ENCODE measurements at regions not wholly inside any gene's neighbourhood (a gene's known extent, or its start where the extent isn't known, plus 50 kb on each side); places are given as distances from the start of the nearest gene placed in this dataset.

- TF ChIP-seq, protein P1, sequence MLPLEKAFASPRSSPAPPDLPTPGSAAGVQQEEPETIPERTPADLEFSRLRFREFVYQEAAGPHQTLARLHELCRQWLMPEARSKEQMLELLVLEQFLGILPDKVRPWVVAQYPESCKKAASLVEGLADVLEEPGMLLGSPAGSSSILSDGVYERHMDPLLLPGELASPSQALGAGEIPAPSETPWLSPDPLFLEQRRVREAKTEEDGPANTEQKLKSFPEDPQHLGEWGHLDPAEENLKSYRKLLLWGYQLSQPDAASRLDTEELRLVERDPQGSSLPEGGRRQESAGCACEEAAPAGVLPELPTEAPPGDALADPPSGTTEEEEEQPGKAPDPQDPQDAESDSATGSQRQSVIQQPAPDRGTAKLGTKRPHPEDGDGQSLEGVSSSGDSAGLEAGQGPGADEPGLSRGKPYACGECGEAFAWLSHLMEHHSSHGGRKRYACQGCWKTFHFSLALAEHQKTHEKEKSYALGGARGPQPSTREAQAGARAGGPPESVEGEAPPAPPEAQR (CRISPR knock-in tag; IDR thresholded peaks at IDR 0.05): no peak
- TF ChIP-seq NFYB (CRISPR knock-in tag; conservative IDR thresholded peaks at IDR 0.05; ENCODE audit: low read depth) (no peak), E2F5 (CRISPR knock-in tag; IDR thresholded peaks at IDR 0.05) (no peak), KAT7 (CRISPR knock-in tag; IDR thresholded peaks at IDR 0.05; ENCODE audit: borderline replicate concordance) (no peak), MLX (CRISPR knock-in tag; IDR thresholded peaks at IDR 0.05) (no peak), GRHL2 (CRISPR knock-in tag; IDR thresholded peaks at IDR 0.05; ENCODE audit: insufficient replicate concordance, severe bottlenecking) (no peak), ZNF532 (CRISPR knock-in tag; IDR thresholded peaks at IDR 0.05; ENCODE audit: borderline replicate concordance) (no peak), SOX15 (CRISPR knock-in tag; IDR thresholded peaks at IDR 0.05) (no peak), ELF4 (CRISPR knock-in tag; IDR thresholded peaks at IDR 0.05; ENCODE audit: low read depth) (no peak), NFATC4 (CRISPR knock-in tag; IDR thresholded peaks at IDR 0.05) (no peak)
- TF ChIP-seq, protein P2, sequence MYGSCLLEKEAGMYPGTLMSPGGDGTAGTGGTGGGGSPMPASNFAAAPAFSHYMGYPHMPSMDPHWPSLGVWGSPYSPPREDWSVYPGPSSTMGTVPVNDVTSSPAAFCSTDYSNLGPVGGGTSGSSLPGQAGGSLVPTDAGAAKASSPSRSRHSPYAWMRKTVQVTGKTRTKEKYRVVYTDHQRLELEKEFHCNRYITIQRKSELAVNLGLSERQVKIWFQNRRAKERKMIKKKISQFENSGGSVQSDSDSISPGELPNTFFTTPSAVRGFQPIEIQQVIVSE (CRISPR knock-in tag; IDR thresholded peaks at IDR 0.05; ENCODE audit: borderline replicate concordance): no peak
- TF ChIP-seq, protein P3, sequence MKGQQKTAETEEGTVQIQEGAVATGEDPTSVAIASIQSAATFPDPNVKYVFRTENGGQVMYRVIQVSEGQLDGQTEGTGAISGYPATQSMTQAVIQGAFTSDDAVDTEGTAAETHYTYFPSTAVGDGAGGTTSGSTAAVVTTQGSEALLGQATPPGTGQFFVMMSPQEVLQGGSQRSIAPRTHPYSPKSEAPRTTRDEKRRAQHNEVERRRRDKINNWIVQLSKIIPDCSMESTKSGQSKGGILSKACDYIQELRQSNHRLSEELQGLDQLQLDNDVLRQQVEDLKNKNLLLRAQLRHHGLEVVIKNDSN (CRISPR knock-in tag; IDR thresholded peaks at IDR 0.05): no peak
Observed at GRCh38 chr10:124184208-124184830, 90.9 kb upstream of the CHST15 start (continued).

GRCh38 chr10:124183617-124184016 is 90.2 kb upstream of the CHST15 start:
- DNase-seq (ENCODE audit: low spot score) (no peak), ATAC-seq (no peak)
- ChIA-PET POLR2A (no interaction called here), CTCF (no interaction called here)
- H3K36me3 Mint-ChIP-seq: no peaks in the 10 kb centered on the region
- H3K27ac Mint-ChIP-seq: no peak overlapping the region
- H3K4me3 Mint-ChIP-seq: no peak overlapping the region
- no peaks in the 10 kb centered on the region for H3K9me3 Mint-ChIP-seq
- peaks cover 5% of the 10 kb centered on the region; the same call in 1 of the 2 replicates for H3K27me3 Mint-ChIP-seq (ENCODE audit: low read depth)
- 0 out of 2 replicates have a peak, but pooled peaks cover 5% of the 10 kb centered on the region for H3K4me1 Mint-ChIP-seq
- TF ChIP-seq TCF7 (CRISPR knock-in tag; IDR thresholded peaks at IDR 0.05; ENCODE audit: low read depth) (no peak), CTCF (IDR thresholded peaks at IDR 0.05) (no peak), RELA (CRISPR knock-in tag; IDR thresholded peaks at IDR 0.05; ENCODE audit: borderline replicate concordance) (no peak), SMAD3 (CRISPR knock-in tag; IDR thresholded peaks at IDR 0.05; ENCODE audit: borderline replicate concordance) (no peak), ZNF121 (CRISPR knock-in tag; IDR thresholded peaks at IDR 0.05) (no peak), ESRRA (CRISPR knock-in tag; IDR thresholded peaks at IDR 0.05; ENCODE audit: borderline replicate concordance) (no peak)
- TF ChIP-seq, protein P1 (CRISPR knock-in tag; IDR thresholded peaks at IDR 0.05): no peak
- TF ChIP-seq, protein P4, sequence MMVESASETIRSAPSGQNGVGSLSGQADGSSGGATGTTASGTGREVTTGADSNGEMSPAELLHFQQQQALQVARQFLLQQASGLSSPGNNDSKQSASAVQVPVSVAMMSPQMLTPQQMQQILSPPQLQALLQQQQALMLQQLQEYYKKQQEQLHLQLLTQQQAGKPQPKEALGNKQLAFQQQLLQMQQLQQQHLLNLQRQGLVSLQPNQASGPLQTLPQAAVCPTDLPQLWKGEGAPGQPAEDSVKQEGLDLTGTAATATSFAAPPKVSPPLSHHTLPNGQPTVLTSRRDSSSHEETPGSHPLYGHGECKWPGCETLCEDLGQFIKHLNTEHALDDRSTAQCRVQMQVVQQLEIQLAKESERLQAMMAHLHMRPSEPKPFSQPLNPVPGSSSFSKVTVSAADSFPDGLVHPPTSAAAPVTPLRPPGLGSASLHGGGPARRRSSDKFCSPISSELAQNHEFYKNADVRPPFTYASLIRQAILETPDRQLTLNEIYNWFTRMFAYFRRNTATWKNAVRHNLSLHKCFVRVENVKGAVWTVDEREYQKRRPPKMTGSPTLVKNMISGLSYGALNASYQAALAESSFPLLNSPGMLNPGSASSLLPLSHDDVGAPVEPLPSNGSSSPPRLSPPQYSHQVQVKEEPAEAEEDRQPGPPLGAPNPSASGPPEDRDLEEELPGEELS (CRISPR knock-in tag; IDR thresholded peaks at IDR 0.05): no peak

Data from WTC11 (cell line).